CD4-positive, alpha-beta T cell treated with Interleukin-1 beta for 1 hour (primary cell): ENCODE measurements at regions not wholly inside any gene's neighbourhood (a gene's known extent, or its start where the extent isn't known, plus 50 kb on each side); places are given as distances from the start of the nearest gene placed in this dataset.
"Not testable (repeated sequence)": the region's sequence is repeated elsewhere in the genome, so short reads cannot be mapped to it uniquely, and the experiment has no call there.

Source experiments
- DNase-seq, 2 donors: peaks; one replicate each; pipeline ENCODE4 v3.0.0-alpha.2; 2020 to 2022

GRCh38 chr2:173673640-173674039 lies 291.5 kb downstream of the SP3 start:
- no peak for DNase-seq

- no peak for DNase-seq
These were observed 288.5 kb downstream of the SP3 start for GRCh38 chr2:173676647-173677046.

GRCh38 chr2:173678186-173678585 lies 287.0 kb downstream of the SP3 start:
- DNase-seq = no peak

- DNase-seq = no peak
These were observed 284.6 kb downstream of the SP3 start for GRCh38 chr2:173680574-173680973.

- DNase-seq = no peak
These were observed 283.1 kb downstream of the SP3 start for GRCh38 chr2:173681881-173682650.

- DNase-seq = no peak
These were observed 280.2 kb downstream of the SP3 start for GRCh38 chr2:173684896-173685459.

- no peak for DNase-seq
These were observed 274.8 kb downstream of the SP3 start for GRCh38 chr2:173690349-173690748.

- no peak for DNase-seq
These were observed 273.1 kb downstream of the SP3 start for GRCh38 chr2:173692068-173692467.

GRCh38 chr2:173693044-173693589 lies 272.1 kb downstream of the SP3 start:
- no peak for DNase-seq

- DNase-seq = no peak
These were observed 268.9 kb downstream of the SP3 start for GRCh38 chr2:173696274-173696673.

- no peak for DNase-seq
These were observed 267.2 kb downstream of the SP3 start for GRCh38 chr2:173697929-173698328.

- DNase-seq = no peak
These were observed 259.5 kb downstream of the SP3 start for GRCh38 chr2:173705656-173706055.

- DNase-seq = no peak
These were observed 258.2 kb downstream of the SP3 start for GRCh38 chr2:173706936-173707335.

- DNase-seq = no peak
These were observed 256.4 kb downstream of the SP3 start for GRCh38 chr2:173708806-173709205.

GRCh38 chr2:173711816-173712215 lies 253.4 kb downstream of the SP3 start:
- DNase-seq = no peak

GRCh38 chr2:173713904-173714555 lies 251.1 kb downstream of the SP3 start:
- no peak for DNase-seq

GRCh38 chr2:173715441-173715840 lies 249.7 kb downstream of the SP3 start:
- no peak for DNase-seq

GRCh38 chr2:173716458-173717052 lies 248.6 kb downstream of the SP3 start:
- DNase-seq = no peak

- DNase-seq = no peak
These were observed 245.7 kb downstream of the SP3 start for GRCh38 chr2:173719471-173719870.

GRCh38 chr2:173720306-173720705 lies 244.9 kb downstream of the SP3 start:
- no peak for DNase-seq

- no peak for DNase-seq
These were observed 230.4 kb downstream of the SP3 start for GRCh38 chr2:173734797-173735196.

- DNase-seq = not testable (repeated sequence)
These were observed 227.1 kb downstream of the SP3 start for GRCh38 chr2:173737954-173738575.

- DNase-seq = no peak
These were observed 226.2 kb downstream of the SP3 start for GRCh38 chr2:173739006-173739405.
